ENCODE measurements at regions not wholly inside any gene's neighbourhood (a gene's known extent, or its start where the extent isn't known, plus 50 kb on each side); places are given as distances from the start of the nearest gene placed in this dataset.

DNA sequence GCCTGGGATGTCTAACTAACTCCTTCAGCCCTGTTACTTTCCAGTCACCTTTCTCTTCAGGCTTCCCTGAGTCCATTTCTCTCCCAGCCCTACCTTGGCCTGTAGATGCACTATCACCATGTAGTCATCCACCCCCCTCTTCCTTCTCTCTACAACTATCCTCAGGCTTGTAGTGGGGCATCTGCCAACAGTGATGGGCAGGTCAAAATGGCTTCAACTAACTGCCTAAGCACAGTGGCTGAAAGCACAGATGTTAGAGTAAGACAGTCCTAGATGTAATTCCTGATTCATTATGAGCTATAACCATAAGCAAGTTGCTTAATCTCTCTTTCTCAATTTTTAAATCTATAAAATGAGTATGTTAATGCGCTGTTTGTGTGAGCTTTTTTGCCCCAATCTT, 133.6 kb upstream of the NAV3 start:
- intact Hi-C loops (cut with micrococcal nuclease) = no loop called here
- dilution Hi-C loops (cut with MboI; ENCODE audit: extremely low pct_ligation_motif_present, low sequenced_read_pairs) = no loop called here
- H3K36me3 ChIP-seq (ENCODE audit: control insufficient read depth in 2 of 2, extremely low read depth in 1 of 2, insufficient read depth in 2 of 2, low read length in 2 of 2) = no peaks in the 10 kb centered on the region
- no peaks in the 10 kb centered on the region for H3K79me2 ChIP-seq (ENCODE audit: control insufficient read depth, insufficient read depth, low read length)
- H3K9me3 ChIP-seq (replicated peaks; ENCODE audit: control insufficient read depth, insufficient read depth, low read length) = no peaks in the 10 kb centered on the region
- no peak overlapping the region for H3K4me3 ChIP-seq (replicated peaks in 1 of 3; ENCODE audit: insufficient read depth in 1 of 3, low read depth in 1 of 3, low read length in 3 of 3)
- no peak overlapping the region for H3K27ac ChIP-seq (ENCODE audit: insufficient read depth, low read depth, low read length)
- peaks cover 0 to 4% of the 10 kb centered on the region in 2 experiments for H3K27me3 ChIP-seq (ENCODE audit: control insufficient read depth in 2 of 2, insufficient read depth in 2 of 2, low read length in 2 of 2)
- no TSS peak for BruUV-seq (replicated peaks)
- no peak overlapping the region for H3K4me2 ChIP-seq (ENCODE audit: insufficient read depth, low read length)
- no peaks in the 10 kb centered on the region for H3K4me1 ChIP-seq (ENCODE audit: control insufficient read depth, extremely low read depth, insufficient read depth, low read length)
- TF ChIP-seq FOS (IDR thresholded peaks at IDR 0.05; ENCODE audit: borderline replicate concordance, insufficient read depth, low read length) = no peak
- no peak for TF ChIP-seq JUN (IDR thresholded peaks at IDR 0.05; ENCODE audit: borderline replicate concordance, insufficient read depth, insufficient read length, low read depth)
- TF ChIP-seq POLR2A (IDR thresholded peaks at IDR 0.05; ENCODE audit: low read depth, low read length) = no peak
- TF ChIP-seq MYC (IDR thresholded peaks at IDR 0.05; ENCODE audit: low read depth, low read length) = no peak
- no peak for TF ChIP-seq EZH2 (IDR thresholded peaks at IDR 0.05; ENCODE audit: borderline replicate concordance, low read depth, low read length, severe bottlenecking)
- TF ChIP-seq POLR2AphosphoS5 (IDR thresholded peaks at IDR 0.05; ENCODE audit: insufficient read depth, low read depth, low read length) = no peak
- H3K9me1 ChIP-seq (replicated peaks; ENCODE audit: control insufficient read depth, extremely low read depth, insufficient read depth, low read length) = no peaks in the 10 kb centered on the region
- ChIA-PET POLR2A (no interaction called here), CTCF (interaction anchor here (1.4 kb wide), 1 partner anchor 16 kb away, joined by 3 read pairs; no protein-coding TSS in a partner anchor)
- DNase-seq (ENCODE audit: low read depth, low spot score) (no peak), FAIRE-seq (no peak)
- H4K20me1 ChIP-seq (replicated peaks; ENCODE audit: control insufficient read depth, extremely low read depth, insufficient read depth, low read length) = no peaks in the 10 kb centered on the region
- H3K9ac ChIP-seq (replicated peaks; ENCODE audit: extremely low read depth, insufficient read depth, low read length) = no peak overlapping the region
- H2AFZ ChIP-seq (ENCODE audit: low read depth, low read length) = no peak overlapping the region

DNA sequence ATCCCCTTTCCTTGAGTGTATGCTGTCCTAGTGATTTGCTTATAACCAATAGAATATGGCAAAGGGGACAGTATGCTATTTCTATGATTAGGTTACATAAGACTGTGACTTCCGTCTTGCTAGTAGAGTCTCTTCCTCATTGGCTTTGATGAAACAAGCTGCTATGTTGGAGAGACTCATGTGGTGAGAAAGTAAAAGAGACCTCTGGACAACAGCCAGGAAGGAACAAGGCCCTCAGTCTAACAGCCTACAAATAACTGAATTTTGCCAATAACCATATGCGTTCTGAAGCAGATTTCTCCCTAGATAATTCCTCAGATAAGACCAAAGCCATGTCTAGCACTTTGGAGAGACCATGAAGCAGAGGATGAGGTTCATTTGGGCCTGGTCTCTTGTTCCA, 134.5 kb upstream of the NAV3 start:
- ChIA-PET CTCF (interaction anchor here (0.8 to 1.4 kb wide), 2 partner anchors 17 to 544 kb away, joined by 3 read pairs; no protein-coding TSS in a partner anchor), POLR2A (no interaction called here)
- FAIRE-seq = no peak
- Histone ChIP-seq H3K9me1 (replicated peaks; ENCODE audit: control insufficient read depth, extremely low read depth, insufficient read depth, low read length) (no peaks in the 10 kb centered on the region), H4K20me1 (replicated peaks; ENCODE audit: control insufficient read depth, extremely low read depth, insufficient read depth, low read length) (no peaks in the 10 kb centered on the region), H3K79me2 (ENCODE audit: control insufficient read depth, insufficient read depth, low read length) (no peaks in the 10 kb centered on the region), H3K4me1 (ENCODE audit: control insufficient read depth, extremely low read depth, insufficient read depth, low read length) (no peaks in the 10 kb centered on the region), H3K4me3 (replicated peaks in 1 of 3; ENCODE audit: insufficient read depth in 1 of 3, low read depth in 1 of 3, low read length in 3 of 3) (no peak overlapping the region), H3K9me3 (replicated peaks; ENCODE audit: control insufficient read depth, insufficient read depth, low read length) (no peaks in the 10 kb centered on the region), H3K4me2 (ENCODE audit: insufficient read depth, low read length) (no peak overlapping the region), H2AFZ (ENCODE audit: low read depth, low read length) (no peak overlapping the region), H3K9ac (replicated peaks; ENCODE audit: extremely low read depth, insufficient read depth, low read length) (no peak overlapping the region), H3K36me3 (ENCODE audit: control insufficient read depth in 2 of 2, extremely low read depth in 1 of 2, insufficient read depth in 2 of 2, low read length in 2 of 2) (no peaks in the 10 kb centered on the region), H3K27ac (ENCODE audit: insufficient read depth, low read depth, low read length) (no peak overlapping the region), H3K27me3 (ENCODE audit: control insufficient read depth in 2 of 2, insufficient read depth in 2 of 2, low read length in 2 of 2) (peaks cover 0 to 4% of the 10 kb centered on the region in 2 experiments)
- TF ChIP-seq POLR2A (IDR thresholded peaks at IDR 0.05; ENCODE audit: low read depth, low read length) = no peak
- TF ChIP-seq, protein P1, sequence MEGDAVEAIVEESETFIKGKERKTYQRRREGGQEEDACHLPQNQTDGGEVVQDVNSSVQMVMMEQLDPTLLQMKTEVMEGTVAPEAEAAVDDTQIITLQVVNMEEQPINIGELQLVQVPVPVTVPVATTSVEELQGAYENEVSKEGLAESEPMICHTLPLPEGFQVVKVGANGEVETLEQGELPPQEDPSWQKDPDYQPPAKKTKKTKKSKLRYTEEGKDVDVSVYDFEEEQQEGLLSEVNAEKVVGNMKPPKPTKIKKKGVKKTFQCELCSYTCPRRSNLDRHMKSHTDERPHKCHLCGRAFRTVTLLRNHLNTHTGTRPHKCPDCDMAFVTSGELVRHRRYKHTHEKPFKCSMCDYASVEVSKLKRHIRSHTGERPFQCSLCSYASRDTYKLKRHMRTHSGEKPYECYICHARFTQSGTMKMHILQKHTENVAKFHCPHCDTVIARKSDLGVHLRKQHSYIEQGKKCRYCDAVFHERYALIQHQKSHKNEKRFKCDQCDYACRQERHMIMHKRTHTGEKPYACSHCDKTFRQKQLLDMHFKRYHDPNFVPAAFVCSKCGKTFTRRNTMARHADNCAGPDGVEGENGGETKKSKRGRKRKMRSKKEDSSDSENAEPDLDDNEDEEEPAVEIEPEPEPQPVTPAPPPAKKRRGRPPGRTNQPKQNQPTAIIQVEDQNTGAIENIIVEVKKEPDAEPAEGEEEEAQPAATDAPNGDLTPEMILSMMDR (IDR thresholded peaks at IDR 0.05; ENCODE audit: extremely low read depth in 1 of 2, insufficient read depth in 1 of 2, low read depth in 1 of 2, low read length in 2 of 2) = no peak
- no peak for TF ChIP-seq GATA2 (IDR thresholded peaks at IDR 0.05; ENCODE audit: insufficient read depth, insufficient read length, low read depth, low read length)
- TF ChIP-seq, protein P2, sequence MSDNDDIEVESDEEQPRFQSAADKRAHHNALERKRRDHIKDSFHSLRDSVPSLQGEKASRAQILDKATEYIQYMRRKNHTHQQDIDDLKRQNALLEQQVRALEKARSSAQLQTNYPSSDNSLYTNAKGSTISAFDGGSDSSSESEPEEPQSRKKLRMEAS (IDR thresholded peaks at IDR 0.05; ENCODE audit: insufficient read depth, insufficient read length) = no peak
- no peak for TF ChIP-seq POLR2AphosphoS5 (IDR thresholded peaks at IDR 0.05; ENCODE audit: insufficient read depth, low read depth, low read length)
- no peak for TF ChIP-seq FOS (IDR thresholded peaks at IDR 0.05; ENCODE audit: borderline replicate concordance, insufficient read depth, low read length)
- TF ChIP-seq MYC (IDR thresholded peaks at IDR 0.05; ENCODE audit: low read depth, low read length) = no peak
- no peak for TF ChIP-seq JUN (IDR thresholded peaks at IDR 0.05; ENCODE audit: borderline replicate concordance, insufficient read depth, insufficient read length, low read depth)
- no peak for TF ChIP-seq EZH2 (IDR thresholded peaks at IDR 0.05; ENCODE audit: borderline replicate concordance, low read depth, low read length, severe bottlenecking)
- no peak for DNase-seq (ENCODE audit: low read depth, low spot score)
- intact Hi-C loops (cut with micrococcal nuclease) = no loop called here
- dilution Hi-C loops (cut with MboI; ENCODE audit: extremely low pct_ligation_motif_present, low sequenced_read_pairs) = no loop called here
- BruUV-seq (replicated peaks) = no TSS peak

Data from endothelial cell of umbilical vein (primary cell).